ENCODE measurements at regions not wholly inside any gene's neighbourhood (a gene's known extent, or its start where the extent isn't known, plus 50 kb on each side); places are given as distances from the start of the nearest gene placed in this dataset.

DNA sequence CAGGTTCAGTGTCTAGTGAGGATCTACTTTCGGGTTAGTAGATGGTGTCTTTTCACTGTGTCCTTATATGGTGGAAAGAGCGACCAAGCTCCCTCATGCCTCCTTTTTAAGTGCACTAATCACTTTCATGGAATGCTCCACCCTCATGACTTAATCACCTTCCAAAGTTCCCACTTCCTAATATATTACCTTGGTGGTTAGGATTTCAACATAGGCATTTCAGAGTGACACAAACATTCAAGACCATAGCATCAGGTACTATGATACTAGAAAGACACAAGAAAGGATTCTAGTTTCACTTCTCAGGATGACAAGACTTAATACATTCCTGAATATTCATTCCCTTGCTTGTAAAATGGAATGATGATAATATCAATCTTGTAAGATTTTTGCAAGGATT, 119.1 kb upstream of the FAM3C start:
- TF ChIP-seq, protein P1, sequence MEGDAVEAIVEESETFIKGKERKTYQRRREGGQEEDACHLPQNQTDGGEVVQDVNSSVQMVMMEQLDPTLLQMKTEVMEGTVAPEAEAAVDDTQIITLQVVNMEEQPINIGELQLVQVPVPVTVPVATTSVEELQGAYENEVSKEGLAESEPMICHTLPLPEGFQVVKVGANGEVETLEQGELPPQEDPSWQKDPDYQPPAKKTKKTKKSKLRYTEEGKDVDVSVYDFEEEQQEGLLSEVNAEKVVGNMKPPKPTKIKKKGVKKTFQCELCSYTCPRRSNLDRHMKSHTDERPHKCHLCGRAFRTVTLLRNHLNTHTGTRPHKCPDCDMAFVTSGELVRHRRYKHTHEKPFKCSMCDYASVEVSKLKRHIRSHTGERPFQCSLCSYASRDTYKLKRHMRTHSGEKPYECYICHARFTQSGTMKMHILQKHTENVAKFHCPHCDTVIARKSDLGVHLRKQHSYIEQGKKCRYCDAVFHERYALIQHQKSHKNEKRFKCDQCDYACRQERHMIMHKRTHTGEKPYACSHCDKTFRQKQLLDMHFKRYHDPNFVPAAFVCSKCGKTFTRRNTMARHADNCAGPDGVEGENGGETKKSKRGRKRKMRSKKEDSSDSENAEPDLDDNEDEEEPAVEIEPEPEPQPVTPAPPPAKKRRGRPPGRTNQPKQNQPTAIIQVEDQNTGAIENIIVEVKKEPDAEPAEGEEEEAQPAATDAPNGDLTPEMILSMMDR (conservative IDR thresholded peaks at IDR 0.05; ENCODE audit: low read depth, low read length), result no peak
- TF ChIP-seq, protein P2, sequence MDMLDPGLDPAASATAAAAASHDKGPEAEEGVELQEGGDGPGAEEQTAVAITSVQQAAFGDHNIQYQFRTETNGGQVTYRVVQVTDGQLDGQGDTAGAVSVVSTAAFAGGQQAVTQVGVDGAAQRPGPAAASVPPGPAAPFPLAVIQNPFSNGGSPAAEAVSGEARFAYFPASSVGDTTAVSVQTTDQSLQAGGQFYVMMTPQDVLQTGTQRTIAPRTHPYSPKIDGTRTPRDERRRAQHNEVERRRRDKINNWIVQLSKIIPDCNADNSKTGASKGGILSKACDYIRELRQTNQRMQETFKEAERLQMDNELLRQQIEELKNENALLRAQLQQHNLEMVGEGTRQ (IDR thresholded peaks at IDR 0.05; ENCODE audit: low read depth, low read length), result no peak
- TF ChIP-seq POLR2A (IDR thresholded peaks at IDR 0.05; ENCODE audit: low read depth, low read length), result no peak
- no peak for TF ChIP-seq FOS (IDR thresholded peaks at IDR 0.05; ENCODE audit: low read depth, low read length)
- no peak for TF ChIP-seq CHD1 (IDR thresholded peaks at IDR 0.05; ENCODE audit: low read depth, low read length)
- no peak for TF ChIP-seq CEBPB (IDR thresholded peaks at IDR 0.05; ENCODE audit: low read depth, low read length)

Data from IMR-90 (cell line).